Skeletal muscle tissue (tissue), 3 donors: ENCODE measurements at regions not wholly inside any gene's neighbourhood (a gene's known extent, or its start where the extent isn't known, plus 50 kb on each side); places are given as distances from the start of the nearest gene placed in this dataset.
"Not testable (repeated sequence)": the region's sequence is repeated elsewhere in the genome, so short reads cannot be mapped to it uniquely, and the experiment has no call there.

ENCODE experiments used
- H3K27ac ChIP-seq: one replicate; pipeline ENCODE4 v1.7.0; 2013; ENCODE audit warnings: mild to moderate bottlenecking, low read depth, low read length, inconsistent platforms
- H3K27me3 ChIP-seq, 3 donors: one replicate each; pipeline ENCODE4 v1.7.0; 2013; ENCODE audit warnings: low read length in 3 of 3; ENCODE audit not compliant: control insufficient read depth in 3 of 3, insufficient read depth in 3 of 3
- H3K36me3 ChIP-seq, 3 donors: one replicate each; pipeline ENCODE4 v1.7.0; 2013; ENCODE audit warnings: low read length in 3 of 3; ENCODE audit not compliant: control insufficient read depth in 3 of 3, insufficient read depth in 3 of 3
- H3K4me1 ChIP-seq, 3 donors: one replicate each; pipeline ENCODE4 v1.7.0; 2013; ENCODE audit warnings: low read length in 3 of 3, mild to moderate bottlenecking in 3 of 3; ENCODE audit not compliant: control insufficient read depth in 3 of 3, insufficient read depth in 3 of 3
- H3K4me3 ChIP-seq, 3 donors: one replicate each; pipeline ENCODE4 v1.7.0; 2013; ENCODE audit warnings: low read length in 3 of 3
- H3K9ac ChIP-seq, 3 donors: one replicate each; pipeline ENCODE4 v1.7.0; 2013; ENCODE audit warnings: low read length in 3 of 3, mild to moderate bottlenecking in 3 of 3, moderate library complexity in 2 of 3, low read depth in 1 of 3
- H3K9me3 ChIP-seq, 3 donors: one replicate each; pipeline ENCODE4 v1.7.0; 2013; ENCODE audit warnings: low read length in 3 of 3; ENCODE audit not compliant: control insufficient read depth in 3 of 3
- donor health status: Osteomylitis.

DNA sequence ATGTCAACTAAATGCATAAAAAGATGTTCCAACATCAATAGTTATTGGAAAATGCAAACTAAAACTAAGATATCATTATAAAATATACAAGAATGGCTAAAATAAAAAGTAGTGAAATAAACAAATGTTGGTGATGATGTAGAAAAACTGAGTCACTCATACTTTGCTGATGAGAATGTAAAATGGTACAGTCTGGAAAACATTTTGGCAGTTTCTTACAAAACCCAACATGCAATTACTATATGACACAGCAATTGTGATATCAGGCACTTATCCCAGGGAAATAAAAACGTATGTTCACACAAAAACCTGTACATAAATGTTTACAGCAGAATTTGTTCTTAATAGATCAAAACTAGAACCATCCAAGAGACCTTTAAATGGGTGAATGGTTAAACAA is 182.6 kb downstream of the RTL9 start:
- H3K27ac ChIP-seq: no peak overlapping the region
- no peaks in the 10 kb centered on the region for H3K36me3 ChIP-seq
- no peaks in the 10 kb centered on the region for H3K27me3 ChIP-seq
- no peak overlapping the region for H3K9ac ChIP-seq
- no peak overlapping the region for H3K4me3 ChIP-seq
- no peaks in the 10 kb centered on the region for H3K4me1 ChIP-seq
- no peaks in the 10 kb centered on the region for H3K9me3 ChIP-seq

DNA sequence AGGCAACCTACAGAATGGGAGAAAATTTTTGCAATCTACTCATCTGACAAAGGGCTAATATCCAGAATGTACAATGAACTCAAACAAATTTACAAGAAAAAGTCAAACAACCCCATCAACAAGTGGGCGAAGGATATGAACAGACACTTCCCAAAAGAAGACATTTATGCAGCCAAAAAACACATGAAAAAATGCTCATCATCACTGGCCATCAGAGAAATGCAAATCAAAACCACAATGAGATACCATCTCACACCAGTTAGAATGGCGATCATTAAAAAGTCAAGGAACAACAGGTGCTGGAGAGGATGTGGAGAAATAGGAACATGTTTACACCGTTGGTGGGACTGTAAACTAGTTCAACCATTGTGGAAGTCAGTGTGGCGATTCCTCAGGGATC is 192.2 kb downstream of the RTL9 start:
- H3K27me3 ChIP-seq, H3K4me1 ChIP-seq, H3K9me3 ChIP-seq, H3K9ac ChIP-seq, H3K36me3 ChIP-seq, H3K27ac ChIP-seq, H3K4me3 ChIP-seq: not testable (repeated sequence)

DNA sequence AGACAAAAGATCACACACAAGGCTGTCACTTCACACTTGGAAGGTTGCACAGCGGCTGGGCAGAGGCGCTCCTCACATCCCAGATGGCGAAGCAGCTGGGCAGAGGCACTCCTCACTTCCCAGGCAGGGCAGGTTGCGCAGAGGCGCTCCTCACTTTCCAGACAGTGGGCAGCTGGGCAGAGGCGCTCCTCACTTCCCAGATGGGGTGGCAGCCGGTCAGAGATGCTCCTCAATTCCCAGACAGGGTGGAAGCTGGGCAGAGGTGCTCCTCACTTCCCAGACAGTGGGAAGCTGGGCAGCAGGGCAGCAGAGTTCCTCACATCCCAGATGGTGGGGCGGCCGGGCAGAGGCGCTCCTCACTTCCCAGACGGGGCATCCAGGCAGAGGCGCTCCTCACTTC is 199.2 kb downstream of the RTL9 start:
- Histone ChIP-seq H3K9me3 (no peaks in the 10 kb centered on the region), H3K36me3 (no peaks in the 10 kb centered on the region), H3K27me3 (no peaks in the 10 kb centered on the region)

DNA sequence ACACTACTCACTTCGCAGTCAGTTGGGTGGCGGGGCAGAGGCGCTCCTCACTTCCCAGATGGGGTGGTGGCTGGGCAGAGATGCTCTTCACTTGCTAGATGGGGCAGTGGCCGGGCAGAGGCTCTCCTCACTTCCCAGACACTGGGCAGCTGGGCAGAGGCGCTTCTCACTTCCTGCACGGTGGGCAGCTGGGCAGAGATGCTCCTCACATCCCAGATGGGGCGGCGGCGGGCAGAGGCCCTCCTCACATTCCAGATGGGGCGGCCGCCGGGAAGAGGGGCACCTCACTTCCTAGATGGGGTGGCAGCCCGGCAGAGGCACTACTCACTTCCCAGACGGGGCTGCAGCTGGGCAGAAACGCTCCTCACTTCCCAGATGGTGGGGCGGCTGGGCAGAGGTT is 199.8 kb downstream of the RTL9 start:
- no peak overlapping the region for H3K4me3 ChIP-seq
- H3K4me1 ChIP-seq: no peaks in the 10 kb centered on the region
- H3K36me3 ChIP-seq: no peaks in the 10 kb centered on the region
- H3K27ac ChIP-seq: no peak overlapping the region
- H3K9me3 ChIP-seq: no peaks in the 10 kb centered on the region
- H3K9ac ChIP-seq: no peak overlapping the region
- no peaks in the 10 kb centered on the region for H3K27me3 ChIP-seq

More for the DNA sequence above, 199.2 kb downstream of the RTL9 start:
- H3K4me3 ChIP-seq: no peak overlapping the region
- no peaks in the 10 kb centered on the region for H3K4me1 ChIP-seq
- no peak overlapping the region for H3K27ac ChIP-seq
- no peak overlapping the region for H3K9ac ChIP-seq

DNA sequence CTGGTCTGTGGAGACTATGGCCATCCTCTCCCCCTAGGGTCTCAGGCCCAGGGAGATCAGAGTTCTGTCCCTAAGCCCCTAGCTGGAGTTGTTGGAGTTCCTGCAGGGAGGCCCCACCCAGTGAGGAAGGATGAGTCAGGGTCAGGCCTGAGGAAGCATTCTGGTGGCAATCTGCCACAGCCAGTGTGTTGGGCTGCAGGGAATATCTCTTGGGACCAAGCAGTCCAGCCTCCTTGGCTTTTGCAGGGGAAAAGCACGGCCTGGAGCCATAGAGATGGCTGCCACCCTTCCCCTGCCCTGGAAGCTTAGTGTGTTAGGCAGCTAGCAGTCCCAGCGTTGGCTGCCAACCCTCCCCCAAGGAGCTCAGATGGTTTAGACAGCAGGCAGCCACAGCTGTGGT is 202.4 kb downstream of the RTL9 start:
- Histone ChIP-seq H3K4me1 (no peaks in the 10 kb centered on the region), H3K9me3 (no peaks in the 10 kb centered on the region), H3K27ac (no peak overlapping the region), H3K9ac (no peak overlapping the region), H3K36me3 (no peaks in the 10 kb centered on the region), H3K4me3 (no peak overlapping the region), H3K27me3 (no peaks in the 10 kb centered on the region)

DNA sequence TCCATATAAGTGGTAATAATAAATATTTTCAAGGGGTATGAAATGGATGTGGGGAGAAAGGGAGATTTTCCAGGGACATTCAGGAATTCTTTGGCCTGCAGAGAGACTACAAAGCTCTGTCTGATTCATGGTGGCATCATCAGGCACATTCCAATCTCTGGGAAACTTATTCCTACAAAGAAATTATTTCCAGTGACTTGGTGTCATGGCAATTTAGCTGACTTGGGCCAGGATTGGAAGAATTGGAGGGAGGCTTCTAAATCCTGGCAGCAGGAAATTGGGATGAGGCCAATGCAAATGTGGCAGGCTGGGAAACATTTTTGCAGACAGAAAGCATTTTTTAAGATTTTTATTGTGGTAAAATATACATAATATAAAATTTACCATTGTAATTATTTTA is 204.6 kb downstream of the RTL9 start:
- Histone ChIP-seq H3K4me1 (no peaks in the 10 kb centered on the region), H3K27ac (no peak overlapping the region), H3K4me3 (no peak overlapping the region), H3K36me3 (no peaks in the 10 kb centered on the region), H3K9ac (no peak overlapping the region), H3K9me3 (no peaks in the 10 kb centered on the region), H3K27me3 (no peaks in the 10 kb centered on the region)

DNA sequence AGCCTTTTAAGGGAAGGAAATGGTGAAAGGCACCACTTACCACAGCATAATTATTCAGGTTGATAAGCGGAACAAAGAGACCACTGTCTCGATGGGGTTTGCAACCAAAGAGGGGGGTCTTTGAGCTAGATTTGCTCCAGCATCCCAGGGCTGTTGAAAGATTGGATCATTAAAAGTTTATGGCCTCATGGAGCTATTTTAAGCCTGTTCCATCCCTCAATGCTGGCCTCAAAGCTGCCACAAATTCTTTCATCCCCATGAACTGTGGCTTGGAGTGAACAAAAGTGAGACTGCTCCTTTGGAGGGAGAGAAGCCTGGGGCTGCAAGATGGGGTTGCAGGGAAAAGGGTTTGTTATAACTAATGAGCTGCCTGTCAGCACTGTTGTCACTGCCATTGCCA is 209.8 kb downstream of the RTL9 start:
- no peak overlapping the region for H3K9ac ChIP-seq
- H3K27me3 ChIP-seq: no peaks in the 10 kb centered on the region
- no peaks in the 10 kb centered on the region for H3K4me1 ChIP-seq
- H3K4me3 ChIP-seq: no peak overlapping the region
- no peak overlapping the region for H3K27ac ChIP-seq
- H3K36me3 ChIP-seq: no peaks in the 10 kb centered on the region
- H3K9me3 ChIP-seq: no peaks in the 10 kb centered on the region

DNA sequence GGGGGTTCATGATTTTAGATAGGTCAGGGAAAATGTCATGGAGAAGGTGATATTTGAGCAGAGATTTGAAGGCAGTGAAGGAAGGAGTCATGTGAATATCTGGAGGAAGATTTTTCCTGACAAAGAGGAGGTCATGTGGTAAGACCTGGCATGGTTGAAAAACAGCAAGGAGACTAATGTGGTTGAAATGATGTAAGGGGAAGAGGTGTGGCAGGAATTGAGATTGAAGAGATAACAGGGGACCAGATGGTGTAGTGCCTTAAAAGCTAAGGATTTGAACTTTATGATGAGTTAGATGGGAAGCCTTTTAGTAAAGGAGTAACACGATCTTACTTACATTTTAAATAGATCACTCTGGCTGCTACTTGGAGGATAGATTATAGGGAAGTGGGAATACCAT is 210.9 kb downstream of the RTL9 start:
- H3K27me3 ChIP-seq: no peaks in the 10 kb centered on the region
- H3K36me3 ChIP-seq: no peaks in the 10 kb centered on the region
- no peak overlapping the region for H3K4me3 ChIP-seq
- no peaks in the 10 kb centered on the region for H3K9me3 ChIP-seq
- H3K4me1 ChIP-seq: no peaks in the 10 kb centered on the region
- no peak overlapping the region for H3K27ac ChIP-seq
- no peak overlapping the region for H3K9ac ChIP-seq

DNA sequence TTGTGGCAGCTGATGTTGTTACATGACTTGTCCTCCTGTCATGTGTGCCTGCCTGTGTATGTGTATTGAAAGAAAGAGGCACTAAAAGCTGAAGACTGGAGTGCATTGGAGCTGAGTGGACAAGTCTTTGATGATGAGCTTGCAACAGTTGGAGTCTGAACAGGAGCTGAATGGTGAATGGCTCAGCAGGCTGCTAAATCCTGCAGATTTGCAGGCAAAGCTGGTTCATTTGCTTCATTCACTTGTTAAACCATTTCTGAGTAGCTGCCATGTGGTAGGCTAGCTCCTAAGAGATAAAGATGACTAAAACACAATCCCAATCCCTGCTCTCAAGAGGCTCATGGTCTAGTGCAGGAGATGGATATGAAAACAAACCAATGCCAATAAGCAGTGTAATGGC is 217.3 kb downstream of the CHRDL1 start:
- Histone ChIP-seq H3K27ac (no peak overlapping the region), H3K9ac (no peak overlapping the region), H3K36me3 (no peaks in the 10 kb centered on the region), H3K4me1 (no peaks in the 10 kb centered on the region), H3K27me3 (peaks cover 0 to 4% (median 0%) of the 10 kb centered on the region in 3 donors), H3K9me3 (no peaks in the 10 kb centered on the region), H3K4me3 (no peak overlapping the region)

DNA sequence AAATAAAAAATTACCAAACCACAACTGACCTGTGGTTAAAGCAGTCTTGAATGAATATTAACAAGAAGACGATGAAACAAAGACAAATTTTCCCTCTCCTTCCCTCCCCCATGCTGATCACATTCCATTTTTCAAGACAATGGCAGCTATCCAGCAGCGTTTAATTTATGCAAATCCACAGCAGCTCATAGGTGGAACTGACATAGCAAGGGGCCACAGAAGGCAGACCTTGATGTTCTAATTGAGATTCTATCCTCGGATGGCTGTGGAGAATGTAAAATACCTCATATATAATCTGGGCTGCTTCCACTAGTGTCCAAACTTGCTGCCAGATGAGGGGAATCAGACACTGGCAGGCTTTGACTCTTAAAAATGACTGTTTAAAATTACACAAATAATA is 211.5 kb downstream of the CHRDL1 start:
- Histone ChIP-seq H3K4me1 (no peaks in the 10 kb centered on the region), H3K27ac (no peak overlapping the region), H3K27me3 (peaks cover 0 to 6% (median 0%) of the 10 kb centered on the region in 3 donors), H3K9me3 (no peaks in the 10 kb centered on the region), H3K9ac (no peak overlapping the region), H3K4me3 (no peak overlapping the region), H3K36me3 (no peaks in the 10 kb centered on the region)

DNA sequence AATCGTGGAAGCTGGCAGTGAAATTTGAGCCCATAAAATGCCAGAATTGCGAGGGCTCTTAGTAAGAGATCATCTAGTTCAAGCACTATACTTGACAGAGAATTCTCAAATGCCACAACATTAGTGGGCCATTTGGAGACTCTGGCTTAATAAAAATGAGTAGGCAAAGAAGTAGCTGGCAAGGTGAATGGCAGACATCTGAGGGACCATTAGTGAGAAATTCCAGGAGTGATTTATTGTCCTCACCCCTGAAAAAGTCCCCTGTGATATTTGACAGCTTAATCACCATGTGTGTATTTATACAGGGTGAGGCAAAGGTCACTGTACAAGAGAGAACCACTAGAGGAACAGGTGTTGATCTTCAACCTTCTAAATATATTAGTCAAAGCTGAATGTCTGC is 207.5 kb downstream of the CHRDL1 start:
- Histone ChIP-seq H3K4me3 (no peak overlapping the region), H3K36me3 (no peaks in the 10 kb centered on the region), H3K27ac (peak overlapping the region; percentile 21), H3K27me3 (peaks cover 0 to 2% (median 0%) of the 10 kb centered on the region in 3 donors), H3K4me1 (no peaks in the 10 kb centered on the region), H3K9me3 (no peaks in the 10 kb centered on the region), H3K9ac (no peak overlapping the region)
